CD4-positive, CD25-positive, alpha-beta regulatory T cell (primary cell): ENCODE measurements at regions not wholly inside any gene's neighbourhood (a gene's known extent, or its start where the extent isn't known, plus 50 kb on each side); places are given as distances from the start of the nearest gene placed in this dataset.

Experiments
- ATAC-seq, 2 donors: fragments of 150-1000 bp; cut with Tn5 transposase; one replicate each; pipeline ENCODE4 v1.10.0; 2021; ENCODE audit warnings: low read depth in 2 of 2, moderate number of reproducible peaks in 2 of 2, moderate library complexity in 1 of 2
- DNase-seq, 3 donors: peaks; one replicate each; pipeline versions ENCODE4 v3.0.0 to v3.0.0-alpha.2; 2012 to 2022; ENCODE audit warnings: mixed read lengths in 1 of 3
- H3K27ac ChIP-seq: one replicate; pipeline ENCODE4 v1.7.0; 2013; ENCODE audit warnings: mild to moderate bottlenecking, low read length; ENCODE audit not compliant: insufficient read depth, poor library complexity, severe bottlenecking
- H3K27me3 ChIP-seq: one replicate; pipeline ENCODE4 v1.7.0; 2013; ENCODE audit warnings: low read length; ENCODE audit not compliant: control insufficient read depth, insufficient read depth
- H3K36me3 ChIP-seq: one replicate; pipeline ENCODE4 v1.7.0; 2013; ENCODE audit warnings: mild to moderate bottlenecking, low read length, moderate library complexity; ENCODE audit not compliant: control insufficient read depth, insufficient read depth
- H3K4me1 ChIP-seq: 2 replicates; pipeline ENCODE4 v1.7.0; 2013; ENCODE audit warnings: mild to moderate bottlenecking, low read length; ENCODE audit not compliant: insufficient read depth, control insufficient read depth, poor library complexity, severe bottlenecking
- H3K4me3 ChIP-seq: one replicate; pipeline ENCODE4 v1.7.0; 2013; ENCODE audit warnings: low read depth, mild to moderate bottlenecking, low read length, moderate library complexity
- H3K9me3 ChIP-seq, 2 experiments: 1 replicate in 1 of 2; 2 replicates in 1 of 2; pipeline ENCODE4 v1.7.0; 2013; ENCODE audit warnings: low read length in 2 of 2, mild to moderate bottlenecking in 1 of 2, moderate library complexity in 1 of 2; ENCODE audit not compliant: control insufficient read depth in 2 of 2
- H3K27ac Mint-ChIP-seq, 3 donors: one replicate each; pipeline ENCODE4 v1.8.0; 2020 to 2022; ENCODE audit warnings: mild to moderate bottlenecking in 3 of 3, mixed read lengths in 3 of 3, moderate library complexity in 2 of 3
- H3K27me3 Mint-ChIP-seq: one replicate; pipeline ENCODE4 v1.8.0; 2022; ENCODE audit warnings: mild to moderate bottlenecking, mixed read lengths
- H3K36me3 Mint-ChIP-seq: one replicate; pipeline ENCODE4 v1.8.0; 2020; ENCODE audit warnings: mixed read lengths
- H3K4me1 Mint-ChIP-seq, 4 donors: one replicate each; pipeline ENCODE4 v1.8.0; 2020 to 2022; ENCODE audit warnings: mixed read lengths in 4 of 4, mild to moderate bottlenecking in 1 of 4
- H3K4me3 Mint-ChIP-seq, 4 donors: one replicate each; pipeline ENCODE4 v1.8.0; 2020 to 2022; ENCODE audit warnings: mild to moderate bottlenecking in 4 of 4, mixed read lengths in 4 of 4, moderate library complexity in 3 of 4
- H3K9me3 Mint-ChIP-seq, 7 donors: one replicate each; pipeline ENCODE4 v1.8.0; 2020 to 2022; ENCODE audit warnings: mixed read lengths in 7 of 7, mild to moderate bottlenecking in 3 of 7, moderate library complexity in 2 of 7

DNA sequence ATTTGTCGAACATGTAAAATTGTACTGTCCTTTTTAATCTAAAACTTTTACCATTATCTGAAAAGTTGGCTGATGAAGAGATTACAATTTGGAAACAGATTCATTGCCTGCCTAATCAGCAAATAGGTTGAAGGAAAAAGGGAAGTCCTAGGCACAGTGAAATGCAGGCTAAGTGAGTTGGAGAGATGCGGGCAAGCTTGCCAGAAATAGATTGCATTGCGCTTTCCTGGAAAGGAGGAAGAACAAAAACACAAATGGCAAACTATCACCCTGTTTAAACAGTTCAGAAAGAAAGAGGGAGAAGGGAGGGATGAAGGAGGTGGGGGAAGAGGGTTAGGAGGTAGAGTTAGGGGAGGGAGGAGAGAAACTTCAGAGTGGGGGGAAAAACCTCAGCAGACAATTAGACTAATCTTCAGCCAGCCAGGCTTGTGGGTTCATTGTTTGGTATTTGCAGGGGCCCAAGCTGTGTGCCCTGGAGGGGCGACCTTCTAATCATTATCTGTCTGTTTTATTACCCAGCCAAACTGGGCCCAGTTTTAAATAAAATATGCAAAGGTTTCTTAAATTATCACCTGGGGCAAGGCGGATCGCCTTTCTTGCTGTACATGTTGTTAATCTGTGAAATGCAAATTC lies 465.2 kb downstream of the TFAP2B start:
- peaks cover 0 to 7% (median 0%) of the 10 kb centered on the region in 7 donors for H3K9me3 Mint-ChIP-seq
- no peaks in the 10 kb centered on the region for H3K36me3 Mint-ChIP-seq
- no peak overlapping the region for H3K4me3 Mint-ChIP-seq
- no peaks in the 10 kb centered on the region for H3K36me3 ChIP-seq
- H3K9me3 ChIP-seq, result no peaks in the 10 kb centered on the region
- no peak overlapping the region for H3K27ac ChIP-seq
- no peaks in the 10 kb centered on the region for H3K4me1 Mint-ChIP-seq
- no peaks in the 10 kb centered on the region for H3K27me3 ChIP-seq
- no peak overlapping the region for H3K27ac Mint-ChIP-seq
- no peaks in the 10 kb centered on the region for H3K27me3 Mint-ChIP-seq
- DNase-seq (no peak), ATAC-seq (no peak)
- no peak overlapping the region for H3K4me3 ChIP-seq
- H3K4me1 ChIP-seq, result no peaks in the 10 kb centered on the region

DNA sequence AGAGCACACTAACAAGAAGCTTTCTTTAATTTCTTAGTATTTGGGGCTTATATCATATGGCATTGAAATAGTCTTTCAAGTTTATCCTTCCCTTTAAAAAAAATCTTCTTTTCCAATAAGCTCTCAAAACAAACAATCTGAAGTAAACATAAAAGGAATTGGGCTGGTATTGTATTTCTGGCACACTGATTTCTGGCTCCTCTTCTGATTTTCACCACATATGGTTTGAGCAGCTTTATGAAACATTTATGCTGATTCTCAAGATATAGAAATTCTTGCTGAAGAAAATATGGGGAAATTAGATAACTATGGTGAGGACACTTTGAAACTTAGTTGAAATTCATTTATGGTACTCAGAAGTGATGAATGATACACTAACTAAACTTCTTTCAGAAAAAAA lies 467.2 kb downstream of the TFAP2B start:
- no peak for ATAC-seq
- Histone ChIP-seq H3K27ac (no peak overlapping the region), H3K9me3 (no peaks in the 10 kb centered on the region), H3K4me1 (no peaks in the 10 kb centered on the region), H3K27me3 (no peaks in the 10 kb centered on the region), H3K36me3 (no peaks in the 10 kb centered on the region), H3K4me3 (no peak overlapping the region)
- no peak overlapping the region for H3K4me3 Mint-ChIP-seq
- H3K36me3 Mint-ChIP-seq, result no peaks in the 10 kb centered on the region
- H3K4me1 Mint-ChIP-seq, result no peaks in the 10 kb centered on the region
- no peaks in the 10 kb centered on the region for H3K27me3 Mint-ChIP-seq
- no peak overlapping the region for H3K27ac Mint-ChIP-seq
- H3K9me3 Mint-ChIP-seq, result peaks cover 0 to 6% (median 0%) of the 10 kb centered on the region in 7 donors
- DNase-seq, result no peak

DNA sequence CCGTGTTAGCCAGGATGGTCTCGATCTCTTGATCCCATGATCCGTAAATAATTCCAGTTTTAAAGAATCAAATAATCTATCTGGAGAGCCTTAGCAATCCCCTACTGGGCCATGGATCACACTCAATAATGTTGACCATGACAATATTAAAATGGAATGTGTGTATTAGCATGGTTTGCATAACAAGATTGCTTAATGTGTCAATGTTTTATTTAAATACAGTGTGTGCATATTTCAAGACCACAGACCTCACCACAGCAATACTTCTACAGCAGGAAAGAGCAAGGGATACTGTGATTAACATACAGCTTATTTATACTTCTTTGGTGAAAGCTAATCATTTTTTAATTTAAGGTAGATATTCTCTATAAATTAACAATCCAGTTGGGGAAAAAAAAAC lies 470.4 kb downstream of the TFAP2B start:
- Histone ChIP-seq H3K9me3 (no peaks in the 10 kb centered on the region), H3K27me3 (no peaks in the 10 kb centered on the region), H3K4me1 (no peaks in the 10 kb centered on the region), H3K27ac (no peak overlapping the region), H3K4me3 (no peak overlapping the region), H3K36me3 (no peaks in the 10 kb centered on the region)
- Mint-ChIP-seq H3K4me1 (no peaks in the 10 kb centered on the region), H3K9me3 (peaks cover 0 to 7% (median under 1%) of the 10 kb centered on the region in 7 donors), H3K4me3 (no peak overlapping the region), H3K36me3 (no peaks in the 10 kb centered on the region), H3K27ac (no peak overlapping the region), H3K27me3 (no peaks in the 10 kb centered on the region)
- no peak for DNase-seq
- ATAC-seq, result no peak

DNA sequence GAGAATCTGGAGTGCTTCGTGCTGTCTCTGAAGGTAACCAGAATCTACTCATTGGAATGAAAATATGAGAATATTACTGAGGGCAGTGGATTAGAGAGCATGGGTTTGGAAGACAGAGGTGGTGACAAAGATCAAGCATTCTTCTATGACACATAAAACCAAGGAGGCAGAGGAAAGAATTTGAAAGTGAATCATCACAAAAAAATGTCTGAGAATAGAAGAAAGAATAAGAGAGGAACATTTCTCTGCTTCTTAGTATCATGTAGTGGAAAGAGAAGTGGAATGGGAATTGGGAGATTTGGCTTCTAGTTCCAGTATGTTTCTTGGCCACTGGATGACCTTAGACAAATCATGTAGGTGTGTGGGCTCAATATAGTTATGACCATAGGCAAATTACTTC lies 474.0 kb downstream of the TFAP2B start:
- ATAC-seq (no peak), DNase-seq (no peak)
- H3K27ac Mint-ChIP-seq, result no peak overlapping the region
- no peaks in the 10 kb centered on the region for H3K4me1 ChIP-seq
- no peaks in the 10 kb centered on the region for H3K36me3 ChIP-seq
- H3K27ac ChIP-seq, result no peak overlapping the region
- H3K4me1 Mint-ChIP-seq, result no peaks in the 10 kb centered on the region
- H3K9me3 ChIP-seq, result no peaks in the 10 kb centered on the region
- no peak overlapping the region for H3K4me3 Mint-ChIP-seq
- no peaks in the 10 kb centered on the region for H3K36me3 Mint-ChIP-seq
- H3K27me3 ChIP-seq, result no peaks in the 10 kb centered on the region
- H3K4me3 ChIP-seq, result no peak overlapping the region
- H3K9me3 Mint-ChIP-seq, result peaks cover 0 to 7% (median 0%) of the 10 kb centered on the region in 7 donors
- no peaks in the 10 kb centered on the region for H3K27me3 Mint-ChIP-seq

DNA sequence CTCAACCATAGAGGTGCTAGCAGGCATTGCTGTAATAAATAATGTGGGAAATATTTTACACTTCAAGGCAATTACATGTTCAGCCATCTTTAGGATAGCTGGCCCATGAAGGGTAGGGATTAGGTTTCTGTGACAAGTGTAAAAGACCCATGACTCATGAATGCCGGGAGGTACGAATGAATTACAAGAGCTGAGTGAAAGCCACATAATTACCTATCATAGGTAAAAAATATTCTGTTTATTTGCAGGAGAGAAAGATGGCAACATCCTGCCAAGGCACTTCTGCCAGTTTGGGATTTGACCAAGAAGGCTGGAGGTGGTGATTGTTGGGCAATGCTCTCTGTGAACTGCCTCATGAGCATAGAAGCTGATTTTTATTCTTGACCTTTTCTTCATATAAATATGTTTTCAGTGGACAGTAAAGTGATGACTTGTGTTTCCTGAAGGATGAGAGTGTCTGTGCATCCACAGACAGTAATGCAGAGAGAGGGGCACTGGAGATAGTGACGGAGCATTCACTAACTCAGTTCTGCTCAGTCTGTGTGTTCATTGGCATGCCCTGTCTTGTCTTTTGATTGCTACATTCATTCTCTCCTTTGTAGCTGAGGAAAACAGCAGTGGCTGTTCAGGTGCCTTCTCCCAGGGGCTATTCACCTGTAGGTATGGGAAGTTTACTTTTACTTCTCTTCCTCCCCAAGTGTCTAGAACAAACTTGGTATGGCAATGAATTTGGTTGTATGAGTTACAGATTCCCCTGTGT lies 481.1 kb downstream of the TFAP2B start:
- Histone ChIP-seq H3K27me3 (no peaks in the 10 kb centered on the region), H3K27ac (no peak overlapping the region), H3K4me3 (no peak overlapping the region), H3K4me1 (no peaks in the 10 kb centered on the region), H3K9me3 (no peaks in the 10 kb centered on the region), H3K36me3 (no peaks in the 10 kb centered on the region)
- no peaks in the 10 kb centered on the region for H3K4me1 Mint-ChIP-seq
- no peak overlapping the region for H3K27ac Mint-ChIP-seq
- DNase-seq (no peak), ATAC-seq (no peak)
- H3K4me3 Mint-ChIP-seq, result no peak overlapping the region
- H3K36me3 Mint-ChIP-seq, result no peaks in the 10 kb centered on the region
- no peaks in the 10 kb centered on the region for H3K27me3 Mint-ChIP-seq
- H3K9me3 Mint-ChIP-seq, result peaks cover 0 to 2% (median 0%) of the 10 kb centered on the region in 7 donors

DNA sequence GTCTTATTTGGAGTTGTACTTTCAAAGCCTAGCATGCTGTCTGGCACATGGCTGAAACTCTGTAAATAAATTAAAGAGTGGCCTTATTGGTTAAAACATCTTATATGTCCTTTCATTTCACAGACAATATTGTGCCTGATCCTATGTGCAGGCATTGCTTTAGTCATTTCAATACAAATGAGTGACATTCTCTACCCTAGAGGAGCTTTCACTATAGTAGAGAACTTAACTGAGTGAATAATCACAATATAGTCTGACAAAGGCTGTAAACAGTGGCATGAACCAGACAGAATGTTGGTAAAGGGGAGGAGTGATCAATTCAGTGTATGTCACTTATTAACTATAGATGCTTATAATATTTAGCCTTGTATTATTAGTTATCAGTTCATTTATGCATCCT lies 481.8 kb downstream of the TFAP2B start:
- Histone ChIP-seq H3K36me3 (no peaks in the 10 kb centered on the region), H3K9me3 (no peaks in the 10 kb centered on the region), H3K4me1 (no peaks in the 10 kb centered on the region), H3K27me3 (no peaks in the 10 kb centered on the region), H3K27ac (no peak overlapping the region), H3K4me3 (no peak overlapping the region)
- Mint-ChIP-seq H3K36me3 (no peaks in the 10 kb centered on the region), H3K27me3 (no peaks in the 10 kb centered on the region), H3K4me1 (no peaks in the 10 kb centered on the region), H3K9me3 (peaks cover 0 to 2% (median 0%) of the 10 kb centered on the region in 7 donors), H3K4me3 (no peak overlapping the region), H3K27ac (no peak overlapping the region)
- no peak for DNase-seq
- no peak for ATAC-seq

DNA sequence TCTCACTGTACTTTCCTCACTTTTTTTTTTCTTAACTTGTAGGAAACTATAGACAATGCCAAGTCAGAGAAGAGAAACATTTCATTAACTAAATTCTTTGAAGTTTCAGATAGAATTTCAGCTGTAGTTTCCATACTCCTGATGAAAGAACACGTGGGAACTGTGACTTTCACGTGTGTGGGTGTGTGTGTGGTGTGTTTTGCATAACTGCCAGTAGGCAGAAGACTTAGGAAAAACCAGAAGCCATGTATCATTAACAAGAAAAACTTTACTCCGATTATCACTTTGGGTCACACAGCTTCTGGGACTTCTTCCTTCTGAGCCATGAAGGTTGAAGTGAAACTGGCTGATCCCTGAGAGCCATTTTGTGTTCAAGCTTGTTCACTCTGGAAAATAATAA lies 483.3 kb downstream of the TFAP2B start:
- Mint-ChIP-seq H3K4me3 (no peak overlapping the region), H3K27ac (no peak overlapping the region), H3K36me3 (no peaks in the 10 kb centered on the region), H3K4me1 (no peaks in the 10 kb centered on the region), H3K27me3 (no peaks in the 10 kb centered on the region), H3K9me3 (peaks cover 0 to 6% (median 0%) of the 10 kb centered on the region in 7 donors)
- ATAC-seq, result no peak
- Histone ChIP-seq H3K27me3 (no peaks in the 10 kb centered on the region), H3K36me3 (no peaks in the 10 kb centered on the region), H3K27ac (no peak overlapping the region), H3K9me3 (no peaks in the 10 kb centered on the region), H3K4me3 (no peak overlapping the region), H3K4me1 (no peaks in the 10 kb centered on the region)
- DNase-seq, result no peak

DNA sequence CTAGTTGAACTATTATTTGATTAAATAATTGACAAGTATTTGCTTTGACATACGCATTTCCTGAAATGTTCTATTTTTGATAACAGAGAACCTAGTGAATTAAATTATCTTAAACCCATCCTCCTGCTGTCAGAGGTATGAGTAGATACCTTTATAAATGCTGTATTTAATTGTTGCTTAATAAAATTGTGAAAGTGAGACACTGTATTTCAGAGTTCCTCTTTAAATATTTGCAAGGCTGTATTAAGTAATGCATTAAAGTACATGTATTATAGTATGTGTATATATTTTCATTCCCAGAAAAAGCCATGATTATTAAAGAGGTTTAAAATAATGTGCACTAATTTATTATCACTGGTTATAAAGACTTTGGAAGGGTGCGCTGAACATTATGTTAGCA lies 483.8 kb downstream of the TFAP2B start:
- DNase-seq (no peak), ATAC-seq (no peak)
- Histone ChIP-seq H3K36me3 (no peaks in the 10 kb centered on the region), H3K4me3 (no peak overlapping the region), H3K27ac (no peak overlapping the region), H3K4me1 (no peaks in the 10 kb centered on the region), H3K27me3 (no peaks in the 10 kb centered on the region), H3K9me3 (no peaks in the 10 kb centered on the region)
- Mint-ChIP-seq H3K4me1 (no peaks in the 10 kb centered on the region), H3K27ac (no peak overlapping the region), H3K36me3 (no peaks in the 10 kb centered on the region), H3K9me3 (peaks cover 0 to 6% (median 0%) of the 10 kb centered on the region in 7 donors), H3K4me3 (no peak overlapping the region), H3K27me3 (no peaks in the 10 kb centered on the region)
